SK-N-SH treated with all-trans-retinoic acid at 6 μM for 48 hours (cell line): ENCODE measurements at regions not wholly inside any gene's neighbourhood (a gene's known extent, or its start where the extent isn't known, plus 50 kb on each side); places are given as distances from the start of the nearest gene placed in this dataset.
A peak's percentile ranks its signal among the peaks of the same experiment; 100 is the strongest.

Experiments
- ATAC-seq: fragments of 200-7000 bp; cut with Tn5 transposase; 3 replicates; pipeline ENCODE4 v1.9.1; 2020; ENCODE audit warnings: mild to moderate bottlenecking, moderate library complexity
- ARNTL ChIP-seq: fragments of 450-650 bp; formaldehyde crosslinking; IDR thresholded peaks from 2 replicates; pipeline ENCODE4 v1.5.0; 2020; ENCODE audit warnings: low read depth, mild to moderate bottlenecking, moderate library complexity, borderline replicate concordance
- BACH2 ChIP-seq: fragments of 250-450 bp; sonication (Bioruptor Pico); IDR thresholded peaks from 2 replicates; pipeline ENCODE4 v1.9.0; 2021; ENCODE audit warnings: mild to moderate bottlenecking, borderline replicate concordance
- CREB5 ChIP-seq: fragments of 250-450 bp; sonication (Bioruptor Pico); IDR thresholded peaks from 2 replicates; pipeline ENCODE4 v1.5.1; 2020; ENCODE audit warnings: low read depth, mild to moderate bottlenecking, moderate library complexity
- CSRNP3 ChIP-seq: fragments of 250-450 bp; sonication (Bioruptor Pico); IDR thresholded peaks from 2 replicates; pipeline ENCODE4 v1.5.1; 2021; ENCODE audit warnings: mild to moderate bottlenecking, moderate library complexity
- GLIS3 ChIP-seq: fragments of 250-450 bp; sonication (Bioruptor Pico); IDR thresholded peaks from 2 replicates; pipeline ENCODE4 v1.5.0; 2020; ENCODE audit warnings: mild to moderate bottlenecking, moderate library complexity
- ISL1 ChIP-seq: fragments of 250-450 bp; sonication (Bioruptor Pico); IDR thresholded peaks from 2 replicates; pipeline ENCODE4 v2.1.2; 2022; ENCODE audit warnings: mild to moderate bottlenecking, moderate library complexity
- OSR1 ChIP-seq: fragments of 250-450 bp; sonication (Bioruptor Pico); IDR thresholded peaks from 2 replicates; pipeline ENCODE4 v1.8.0; 2022; ENCODE audit warnings: moderate library complexity, mild to moderate bottlenecking, inconsistent platforms
- PATZ1 ChIP-seq: fragments of 250-450 bp; sonication (Bioruptor Pico); IDR thresholded peaks from 2 replicates; pipeline ENCODE4 v1.8.0; 2020; ENCODE audit warnings: mild to moderate bottlenecking, moderate library complexity, borderline replicate concordance
- POU6F1 ChIP-seq: fragments of 250-450 bp; sonication (Bioruptor Pico); IDR thresholded peaks from 2 replicates; pipeline ENCODE4 v1.8.0; 2021; ENCODE audit warnings: low read depth, mild to moderate bottlenecking, moderate library complexity, borderline replicate concordance
- RARB ChIP-seq: fragments of 250-450 bp; sonication (Bioruptor Pico); IDR thresholded peaks from 2 replicates; pipeline ENCODE4 v1.8.0; 2021; ENCODE audit warnings: mild to moderate bottlenecking, moderate library complexity
- SNAI2 ChIP-seq: fragments of 250-450 bp; sonication (Bioruptor Pico); IDR thresholded peaks from 2 replicates; pipeline ENCODE4 v1.5.0; 2020; ENCODE audit warnings: mild to moderate bottlenecking, moderate library complexity
- TCF4 ChIP-seq: fragments of 250-450 bp; sonication (Bioruptor Pico); IDR thresholded peaks from 2 replicates; pipeline ENCODE4 v1.8.0; 2021; ENCODE audit warnings: mild to moderate bottlenecking, moderate library complexity, borderline replicate concordance
- TOX ChIP-seq: fragments of 250-450 bp; sonication (Bioruptor Pico); IDR thresholded peaks from 2 replicates; pipeline ENCODE4 v1.8.0; 2021; ENCODE audit warnings: mild to moderate bottlenecking, moderate library complexity, borderline replicate concordance
- ZC3H10 ChIP-seq: fragments of 250-450 bp; sonication (Bioruptor Pico); IDR thresholded peaks from 2 replicates; pipeline ENCODE4 v1.5.1; 2021; ENCODE audit warnings: mild to moderate bottlenecking, moderate library complexity
- ZFP3 ChIP-seq: fragments of 250-450 bp; sonication (Bioruptor Pico); IDR thresholded peaks from 2 replicates; pipeline ENCODE4 v1.5.0; 2020; ENCODE audit warnings: mild to moderate bottlenecking, moderate library complexity
- ZFP30 ChIP-seq: fragments of 450-650 bp; formaldehyde crosslinking; IDR thresholded peaks from 2 replicates; pipeline ENCODE4 v1.5.0; 2022; ENCODE audit warnings: mild to moderate bottlenecking, moderate library complexity
- ZNF565 ChIP-seq: fragments of 450-650 bp; formaldehyde crosslinking; conservative IDR thresholded peaks from 2 replicates; pipeline ENCODE4 v1.5.0; 2020; ENCODE audit warnings: low read depth, mild to moderate bottlenecking, moderate library complexity
- ZNF70 ChIP-seq: fragments of 450-650 bp; formaldehyde crosslinking; IDR thresholded peaks from 2 replicates; pipeline ENCODE4 v1.5.0; 2020; ENCODE audit warnings: mild to moderate bottlenecking, moderate library complexity

GRCh38 chr5:35319333-35320002, 89.2 kb upstream of the PRLR start:
- TF ChIP-seq ISL1 (CRISPR knock-in tag) (peak; percentile 37; the same call in 1 of the 2 replicates), ARNTL (CRISPR knock-in tag) (no peak)
- ATAC-seq = peak; percentile 30; the same call in 2 of the 3 replicates

- ATAC-seq = no peak
- TF ChIP-seq ZFP30 (no peak), OSR1 (no peak), CREB5 (no peak)
These were observed 87.3 kb upstream of the PRLR start for GRCh38 chr5:35317586-35317985.

- no peak for TF ChIP-seq SNAI2 (CRISPR knock-in tag)
- no peak for TF ChIP-seq CSRNP3 (CRISPR knock-in tag)
- TF ChIP-seq RARB (CRISPR knock-in tag) = no peak
- TF ChIP-seq TOX (CRISPR knock-in tag) = no peak
- no peak for TF ChIP-seq ZNF565
- TF ChIP-seq PATZ1 (CRISPR knock-in tag) = no peak
- TF ChIP-seq POU6F1 (CRISPR knock-in tag) = no peak
- TF ChIP-seq ZC3H10 (CRISPR knock-in tag) = no peak
- no peak for TF ChIP-seq ISL1 (CRISPR knock-in tag)
- no peak for TF ChIP-seq TCF4 (CRISPR knock-in tag)
- TF ChIP-seq ZNF70 (CRISPR knock-in tag) = no peak
- TF ChIP-seq ARNTL (CRISPR knock-in tag) = no peak
- no peak for TF ChIP-seq GLIS3 (CRISPR knock-in tag)
- no peak for TF ChIP-seq ZFP3
- no peak for TF ChIP-seq CREB5
- no peak for ATAC-seq
These were observed 86.5 kb upstream of the PRLR start for GRCh38 chr5:35316611-35317274.

- peak; percentile 49 for ATAC-seq
- TF ChIP-seq ZFP30 (no peak), OSR1 (no peak), ZC3H10 (CRISPR knock-in tag) (peak; percentile 29; the same call in 1 of the 2 replicates)
These were observed 83.0 kb upstream of the PRLR start for GRCh38 chr5:35313291-35313690.

DNA sequence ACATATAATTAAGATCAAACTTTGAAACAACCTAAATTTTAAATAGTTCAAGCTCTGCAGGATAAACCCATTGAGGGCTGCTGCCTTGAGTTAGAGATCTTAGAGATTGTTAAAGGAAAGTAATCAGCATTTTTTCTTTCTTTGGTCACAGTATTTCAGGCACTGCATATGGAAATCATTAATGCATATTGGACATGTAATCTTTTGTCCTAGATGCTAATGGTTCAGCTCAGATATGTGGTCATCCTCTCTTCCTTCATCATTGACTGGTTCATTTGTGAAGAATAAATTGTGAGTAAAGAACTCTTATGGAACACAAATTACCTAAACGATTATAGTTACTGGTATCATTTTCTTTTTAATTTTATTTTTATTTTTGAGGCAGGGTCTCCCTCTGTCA, 82.0 kb upstream of the PRLR start:
- no peak for ATAC-seq
- TF ChIP-seq ZNF70 (CRISPR knock-in tag) = no peak
- no peak for TF ChIP-seq ISL1 (CRISPR knock-in tag)
- no peak for TF ChIP-seq BACH2 (CRISPR knock-in tag)
- TF ChIP-seq PATZ1 (CRISPR knock-in tag) = no peak
- no peak for TF ChIP-seq ZFP30
- no peak for TF ChIP-seq TCF4 (CRISPR knock-in tag)
- TF ChIP-seq OSR1 = no peak
- no peak for TF ChIP-seq RARB (CRISPR knock-in tag)
